Esophagus muscularis mucosa (tissue), 3 donors: ENCODE measurements at regions not wholly inside any gene's neighbourhood (a gene's known extent, or its start where the extent isn't known, plus 50 kb on each side); places are given as distances from the start of the nearest gene placed in this dataset.

Experiments used
- CTCF ChIP-seq, 3 experiments: fragments of 200-600 bp in 2 of 3; fragments of 450-650 bp in 1 of 3; sonication (generic) in 2 of 3; IDR thresholded peaks; one replicate each; pipeline ENCODE4 v1.5.1; 2017 to 2019; ENCODE audit warnings: antibody characterized with exemption in 3 of 3, mild to moderate bottlenecking in 2 of 3, moderate library complexity in 1 of 3
- EP300 ChIP-seq: sonication (generic); formaldehyde crosslinking; IDR thresholded peaks from one replicate; pipeline ENCODE4 v1.6.1; 2017; ENCODE audit warnings: antibody characterized with exemption

DNA sequence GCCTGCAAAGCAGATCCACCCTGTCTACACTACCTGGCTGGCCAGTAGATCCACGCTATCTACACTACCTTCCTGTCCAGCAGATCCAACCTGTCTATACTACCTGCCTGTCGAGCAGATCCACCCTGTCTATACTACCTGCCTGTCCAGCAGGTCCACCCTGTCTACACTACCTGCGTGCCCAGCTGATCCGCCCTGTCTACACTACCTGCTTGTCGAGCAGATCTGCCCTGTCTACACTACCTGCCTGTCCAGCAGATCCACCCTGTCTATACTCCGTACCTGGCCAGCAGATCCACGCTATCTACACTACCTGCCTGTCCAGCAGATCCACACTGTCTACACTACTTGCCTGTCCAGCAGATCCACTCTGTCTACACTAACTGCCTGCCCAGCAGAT is 102.8 kb upstream of the SAMD11 start:
- no peak for TF ChIP-seq CTCF (IDR thresholded peaks at IDR 0.05)
- no peak for TF ChIP-seq EP300
